ENCODE measurements at regions not wholly inside any gene's neighbourhood (a gene's known extent, or its start where the extent isn't known, plus 50 kb on each side); places are given as distances from the start of the nearest gene placed in this dataset.

DNA sequence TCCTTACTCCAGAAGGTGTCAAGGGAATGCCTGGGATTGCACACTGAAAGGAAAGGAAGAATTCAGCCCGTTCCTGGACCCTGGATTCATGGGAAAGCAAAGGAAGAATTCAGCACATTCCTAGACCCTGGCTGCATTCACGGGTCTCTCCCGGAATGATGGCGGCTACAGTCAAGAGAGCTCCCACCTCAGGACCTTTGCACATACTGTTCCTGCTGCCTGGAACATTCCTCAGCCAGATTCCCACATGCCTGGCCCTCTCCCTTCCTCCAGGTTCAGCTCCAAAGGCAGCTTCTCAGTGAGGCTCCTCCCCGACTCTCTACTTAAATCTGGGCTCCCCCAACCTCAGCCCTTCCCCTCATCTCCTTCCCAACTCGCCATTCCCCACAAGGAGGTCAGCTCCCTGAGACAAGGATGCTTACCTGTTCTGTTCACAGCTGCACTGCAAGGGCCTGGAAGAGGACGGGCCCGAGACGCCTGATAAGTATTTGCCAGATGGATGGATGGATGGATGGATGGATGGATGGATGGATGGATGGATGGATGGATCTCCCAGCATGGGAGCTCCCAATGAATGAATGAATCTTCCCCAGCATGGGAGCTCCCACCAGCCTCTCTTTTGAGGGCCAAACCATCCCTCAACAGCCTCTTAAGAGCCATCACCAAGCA, 77.4 kb downstream of the NCOR2 start:
- dilution Hi-C loops (cut with HindIII; ENCODE audit: low sequenced_read_pairs, unreplicated experiment) = no loop called here
- WGBS, 2 experiments (ENCODE audit: extremely low coverage in 2 of 2, insufficient read length in 1 of 2) = 71% methylated on average over 4 of the region's 9 CpGs; no CpG with 5 or more reads in 1 of the 2 experiments

More for the DNA sequence above, 77.4 kb downstream of the NCOR2 start:
- intact Hi-C loops (cut with micrococcal nuclease) = no loop called here
- H2BK20ac ChIP-seq (ENCODE audit: low read depth, low read length) = no peak overlapping the region
- no peak overlapping the region for H3K56ac ChIP-seq (ENCODE audit: extremely low read depth, insufficient read depth, low read length)
- peaks cover 3% of the 10 kb centered on the region; the same call in 1 of the 2 replicates for H3K9me1 ChIP-seq (ENCODE audit: insufficient read depth, low read length)
- H4K8ac ChIP-seq (ENCODE audit: low read depth in 2 of 2, low read length in 2 of 2) = no peak overlapping the region
- H3K9me3 ChIP-seq (ENCODE audit: control insufficient read depth, insufficient read depth, low read length) = no peaks in the 10 kb centered on the region
- H3K36me3 ChIP-seq (ENCODE audit: control insufficient read depth, insufficient read depth, low read length) = peaks cover 37% of the 10 kb centered on the region
- no TSS peak for BruUV-seq (replicated peaks)
- H2AFZ ChIP-seq (replicated peaks; ENCODE audit: low read length, poor library complexity) = no peak overlapping the region
- H3K4me3 ChIP-seq (ENCODE audit: insufficient read depth, low read depth, low read length) = no peak overlapping the region
- H3K4me1 ChIP-seq (ENCODE audit: control insufficient read depth, insufficient read depth, low read length) = peaks cover 2% of the 10 kb centered on the region; the same call in 1 of the 2 replicates
- no peak overlapping the region for H3K18ac ChIP-seq (ENCODE audit: low read depth, low read length)
- no peak overlapping the region for H4K5ac ChIP-seq (ENCODE audit: low read depth, low read length)
- no peak overlapping the region for H2AK5ac ChIP-seq (ENCODE audit: low read depth, low read length)
- no peak overlapping the region for H3K27ac ChIP-seq (ENCODE audit: insufficient read depth, low read length)
- H4K91ac ChIP-seq (ENCODE audit: insufficient read depth, low read depth, low read length) = no peak overlapping the region
- H3K23ac ChIP-seq (ENCODE audit: low read depth, low read length) = no peak overlapping the region
- peaks cover 88% of the 10 kb centered on the region for H4K20me1 ChIP-seq (ENCODE audit: insufficient read depth, low read length)
- no peak overlapping the region for H3K9ac ChIP-seq (ENCODE audit: low read depth, low read length)
- in situ Hi-C loops (cut with MboI; ENCODE audit: low sequenced_read_pairs) = no loop called here
- H2BK120ac ChIP-seq (ENCODE audit: low read depth, low read length) = no peak overlapping the region
- DNase-seq (no peak), ATAC-seq (ENCODE audit: low read depth) (no peak)
- H3K14ac ChIP-seq (replicated peaks; ENCODE audit: low read depth, low read length) = no peak overlapping the region
- H2BK5ac ChIP-seq (ENCODE audit: low read depth, low read length, poor library complexity, severe bottlenecking) = no peak overlapping the region
- H3K79me1 ChIP-seq (ENCODE audit: low read depth in 1 of 2, low read length in 2 of 2) = peaks cover 32 to 89% of the 10 kb centered on the region in 2 experiments
- no peak overlapping the region for H3K4ac ChIP-seq (ENCODE audit: low read depth, low read length)
- no peak overlapping the region for H2AK9ac ChIP-seq (replicated peaks; ENCODE audit: low read depth, low read length, poor library complexity)
- ChIA-PET CTCF (no interaction called here), POLR2A (ENCODE audit: unreplicated experiment) (no interaction called here)
- TF ChIP-seq FOS (IDR thresholded peaks at IDR 0.05; ENCODE audit: low read depth, low read length) = no peak
- TF ChIP-seq SMC3 (IDR thresholded peaks at IDR 0.05; ENCODE audit: low read depth, low read length) = no peak
- TF ChIP-seq CTCF (conservative IDR thresholded peaks at IDR 0.05; ENCODE audit: low read depth, low read length) = no peak
- no peak for TF ChIP-seq BHLHE40 (IDR thresholded peaks at IDR 0.05; ENCODE audit: low read depth, low read length)
- no peak for TF ChIP-seq MAFK (IDR thresholded peaks at IDR 0.05; ENCODE audit: low read depth, low read length)
- no peak for TF ChIP-seq RAD21 (IDR thresholded peaks at IDR 0.05; ENCODE audit: low read length)
- TF ChIP-seq POLR2A (IDR thresholded peaks at IDR 0.05; ENCODE audit: low read depth, low read length) = no peak
- no peak for TF ChIP-seq USF2 (IDR thresholded peaks at IDR 0.05; ENCODE audit: low read depth, low read length)
- no peak for TF ChIP-seq CHD1 (IDR thresholded peaks at IDR 0.05; ENCODE audit: low read depth, low read length)
- no peak for TF ChIP-seq MXI1 (IDR thresholded peaks at IDR 0.05; ENCODE audit: borderline replicate concordance, low read depth, low read length)
- TF ChIP-seq MAZ (IDR thresholded peaks at IDR 0.05; ENCODE audit: borderline replicate concordance, low read depth, low read length) = no peak
- TF ChIP-seq, protein P1, sequence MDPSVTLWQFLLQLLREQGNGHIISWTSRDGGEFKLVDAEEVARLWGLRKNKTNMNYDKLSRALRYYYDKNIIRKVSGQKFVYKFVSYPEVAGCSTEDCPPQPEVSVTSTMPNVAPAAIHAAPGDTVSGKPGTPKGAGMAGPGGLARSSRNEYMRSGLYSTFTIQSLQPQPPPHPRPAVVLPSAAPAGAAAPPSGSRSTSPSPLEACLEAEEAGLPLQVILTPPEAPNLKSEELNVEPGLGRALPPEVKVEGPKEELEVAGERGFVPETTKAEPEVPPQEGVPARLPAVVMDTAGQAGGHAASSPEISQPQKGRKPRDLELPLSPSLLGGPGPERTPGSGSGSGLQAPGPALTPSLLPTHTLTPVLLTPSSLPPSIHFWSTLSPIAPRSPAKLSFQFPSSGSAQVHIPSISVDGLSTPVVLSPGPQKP (IDR thresholded peaks at IDR 0.05; ENCODE audit: borderline replicate concordance, low read depth, low read length) = no peak
- no peak for TF ChIP-seq RCOR1 (IDR thresholded peaks at IDR 0.05; ENCODE audit: insufficient replicate concordance, low read length)
- H3K4me2 ChIP-seq (ENCODE audit: low read depth, low read length) = no peak overlapping the region
- H3K27me3 ChIP-seq (ENCODE audit: control insufficient read depth, insufficient read depth, low read length) = no peaks in the 10 kb centered on the region
- H2BK15ac ChIP-seq (ENCODE audit: low read depth, low read length) = no peak overlapping the region

Measured in IMR-90 (cell line).